ENCODE measurements at regions not wholly inside any gene's neighbourhood (a gene's known extent, or its start where the extent isn't known, plus 50 kb on each side); places are given as distances from the start of the nearest gene placed in this dataset.

DNA sequence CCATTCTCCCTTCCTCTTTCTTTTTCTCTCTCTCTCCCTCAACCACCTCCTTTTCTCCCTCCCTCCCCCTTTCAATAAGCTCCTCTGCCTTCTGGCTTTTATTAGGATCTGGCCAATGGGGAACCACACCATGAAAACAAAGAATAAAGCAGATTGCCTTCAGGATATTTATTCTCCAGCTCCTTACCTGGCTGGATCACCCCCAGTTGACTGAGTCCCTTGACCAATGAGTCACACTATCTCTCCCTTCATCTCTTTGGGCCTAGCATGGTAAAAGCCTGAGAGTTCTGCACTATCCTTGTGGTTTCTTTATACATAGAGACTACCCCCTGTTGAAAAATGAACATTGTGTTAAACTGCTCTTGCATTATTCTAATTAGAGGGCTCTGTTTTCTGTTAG lies 476.8 kb downstream of the EPHA7 start:
- no peak for DNase-seq

DNA sequence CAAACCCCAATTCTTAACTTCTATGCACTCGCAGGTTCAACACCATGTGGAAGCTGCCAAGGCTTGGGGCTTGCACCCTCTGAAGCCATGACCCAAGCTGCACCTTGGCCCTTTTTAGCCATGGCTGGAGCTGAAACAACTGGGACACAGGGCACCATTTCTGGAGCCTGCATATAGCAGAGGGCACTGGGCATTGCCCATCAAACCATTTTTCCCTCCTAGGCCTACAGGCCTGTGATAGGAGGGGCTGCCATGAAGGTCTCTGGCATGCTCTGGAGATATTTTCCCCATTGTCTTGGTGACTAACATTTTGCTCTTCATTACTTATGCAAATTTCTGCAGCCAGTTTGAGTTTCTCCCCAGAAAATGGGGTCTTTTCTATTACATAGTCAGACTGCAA lies 484.7 kb downstream of the EPHA7 start:
- no peak for DNase-seq

DNA sequence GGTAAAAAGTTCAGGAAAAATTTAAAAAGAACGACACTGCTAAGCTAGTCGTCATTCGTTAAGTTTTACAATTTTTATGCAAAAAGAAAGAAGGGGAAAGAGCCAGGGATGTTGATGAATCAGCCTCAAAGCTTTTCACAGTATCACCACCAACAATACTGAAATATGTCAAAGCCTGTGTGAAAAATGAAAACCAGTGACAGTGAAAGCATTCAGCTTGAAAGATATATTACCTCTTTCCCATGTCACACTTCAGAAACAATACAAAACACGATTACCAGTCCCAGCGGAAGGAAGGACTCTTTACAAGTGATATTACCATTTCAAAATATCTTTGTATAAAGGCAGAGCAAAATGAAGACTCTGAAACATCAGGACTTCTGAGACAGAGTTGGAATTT lies 489.2 kb downstream of the EPHA7 start:
- DNase-seq, result no peak

DNA sequence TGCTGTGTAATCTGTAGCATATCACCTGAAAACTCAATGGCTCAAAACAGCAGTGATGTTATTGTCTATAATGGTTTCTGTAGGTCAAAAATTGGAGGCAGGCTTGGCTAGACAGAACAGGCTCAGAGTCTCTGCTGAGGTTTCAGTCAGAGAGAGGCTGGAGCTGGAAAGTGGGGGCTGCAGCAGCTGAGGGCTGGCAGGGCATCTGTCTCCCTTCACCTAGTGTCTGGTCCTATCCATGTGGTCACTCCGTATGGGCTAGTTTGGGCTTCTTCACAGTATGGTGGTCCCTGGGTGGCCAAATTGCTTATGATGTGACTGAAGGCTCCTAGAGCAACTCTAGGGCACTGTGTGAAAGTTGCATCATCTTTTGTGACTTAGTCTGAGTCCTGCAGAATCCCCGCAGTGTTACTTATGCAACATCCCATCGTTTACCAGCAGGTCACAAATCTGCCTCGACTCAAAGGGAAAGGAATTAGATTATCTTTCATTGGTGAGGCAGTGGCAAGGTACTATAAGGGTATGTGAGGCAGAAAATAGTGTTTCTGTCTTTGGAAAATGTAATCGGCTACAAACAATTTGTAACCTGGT lies 497.0 kb downstream of the EPHA7 start:
- no peak for DNase-seq

DNA sequence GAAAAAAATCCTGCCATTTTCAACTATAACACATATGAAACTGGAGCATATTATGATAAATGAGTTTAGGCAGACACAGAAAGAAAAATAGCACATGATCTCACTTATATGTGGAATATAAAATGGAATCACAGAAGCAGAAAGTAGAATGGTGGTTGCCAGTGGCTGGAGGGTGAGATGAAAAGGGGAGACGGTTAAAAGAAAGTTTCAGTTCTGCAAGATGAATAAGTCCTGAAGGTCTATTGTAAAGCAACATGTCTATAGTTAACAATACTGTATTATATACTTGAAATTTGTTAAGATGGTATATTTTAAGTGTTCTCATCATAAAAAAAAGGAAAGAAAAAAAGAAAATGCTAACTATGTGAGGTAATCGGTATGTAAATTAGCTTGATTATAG lies 503.9 kb downstream of the EPHA7 start:
- DNase-seq, result no peak

DNA sequence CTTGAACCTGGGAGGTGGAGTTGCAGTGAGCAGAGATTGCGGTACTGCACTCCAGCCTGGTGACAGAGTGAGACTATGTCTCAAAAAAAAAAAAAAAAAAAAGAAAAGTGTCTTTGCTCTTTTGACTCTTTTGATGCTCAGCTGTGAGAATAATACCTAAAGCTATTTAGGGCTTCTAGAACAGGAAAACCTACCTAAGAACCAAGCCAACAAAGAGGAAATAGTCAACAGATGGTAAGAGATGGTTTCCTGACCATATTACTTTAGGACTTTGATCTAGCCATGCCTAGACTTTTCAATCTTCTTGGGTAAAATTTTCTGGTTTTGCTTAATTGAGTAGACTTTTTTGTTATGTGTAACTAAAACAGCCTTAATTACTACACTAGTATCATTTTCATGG lies 508.1 kb downstream of the EPHA7 start:
- no peak for DNase-seq

DNA sequence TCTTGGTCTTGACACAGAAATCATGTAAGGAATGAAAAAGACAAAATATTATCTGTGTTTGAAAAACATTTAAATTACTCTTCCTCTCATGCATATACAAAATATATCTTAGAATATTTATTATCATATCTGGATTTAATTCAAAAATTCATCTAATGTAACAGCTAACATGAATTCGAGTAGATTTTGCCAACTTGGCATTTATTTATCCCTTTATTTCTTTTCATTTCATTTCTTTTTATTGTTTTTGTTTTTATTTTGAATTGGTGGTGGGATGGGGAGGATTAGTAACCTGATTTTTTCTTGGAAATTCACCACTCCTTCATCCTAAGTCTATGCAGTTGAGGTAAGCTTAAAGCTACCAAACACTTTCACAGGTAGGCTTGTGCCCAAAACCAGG lies 508.7 kb downstream of the EPHA7 start:
- DNase-seq, result no peak

DNA sequence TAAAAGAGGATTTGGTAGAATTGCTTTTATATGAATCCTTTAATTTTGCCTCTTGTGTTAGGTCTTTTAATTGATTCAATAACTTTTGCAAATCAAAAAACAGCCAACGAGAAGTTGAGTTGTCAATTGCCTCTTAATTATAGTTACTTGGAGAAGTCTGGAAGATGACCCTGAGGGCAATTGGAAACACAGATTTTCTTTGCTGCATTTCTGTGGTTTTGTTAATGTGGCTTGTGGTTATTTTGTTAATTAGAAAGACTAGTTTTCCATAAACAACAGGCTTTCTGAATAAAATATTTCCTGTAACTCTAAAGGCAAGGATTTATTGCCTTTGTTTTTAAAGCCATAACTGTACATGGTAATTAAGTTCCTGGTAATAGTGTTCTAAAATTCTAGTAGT lies 513.0 kb downstream of the EPHA7 start:
- no peak for DNase-seq

DNA sequence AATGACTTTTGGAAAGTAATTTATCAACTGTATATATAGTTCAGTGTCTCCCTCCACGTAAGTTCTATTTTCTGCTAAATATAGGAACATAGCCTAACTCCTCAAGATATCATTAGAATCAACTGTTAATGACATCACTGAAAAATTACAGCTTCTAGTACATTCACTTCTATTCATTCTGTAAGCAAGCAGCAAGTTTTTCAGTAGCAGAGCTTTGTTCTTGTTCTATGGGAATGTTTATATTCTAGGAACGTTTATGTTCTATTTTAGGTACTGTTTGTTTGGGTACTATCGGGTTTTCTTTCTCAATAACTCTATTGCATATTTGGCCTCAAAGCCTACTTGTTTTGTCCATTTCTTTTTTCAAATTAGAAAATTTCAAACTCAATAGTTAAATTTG lies 525.6 kb downstream of the EPHA7 start:
- no peak for DNase-seq

DNA sequence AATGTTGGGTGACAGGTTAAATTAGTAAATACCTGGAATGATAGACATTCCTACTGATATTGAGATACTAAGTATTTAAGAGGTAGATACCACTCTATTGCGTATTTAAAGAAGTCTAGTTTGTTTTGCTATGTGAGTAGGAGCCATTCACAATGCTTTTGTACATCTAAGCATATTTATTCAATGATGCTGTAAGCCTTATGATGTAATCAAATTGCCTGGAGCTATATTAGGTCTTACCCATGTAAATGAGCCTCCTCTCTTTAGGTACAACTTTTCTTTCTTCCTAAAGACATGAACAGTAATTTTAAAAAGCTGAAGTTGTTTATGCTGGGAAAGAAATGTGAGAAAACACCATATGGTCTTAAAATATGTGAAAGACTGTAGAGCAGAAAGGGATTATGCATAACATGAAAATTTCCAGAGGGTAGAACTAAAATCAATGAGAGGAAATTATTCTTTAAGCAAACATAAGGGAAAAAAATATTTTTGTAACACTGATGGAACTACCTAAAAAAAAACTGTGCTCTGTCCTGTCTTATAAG lies 526.7 kb downstream of the EPHA7 start:
- no peak for DNase-seq

DNA sequence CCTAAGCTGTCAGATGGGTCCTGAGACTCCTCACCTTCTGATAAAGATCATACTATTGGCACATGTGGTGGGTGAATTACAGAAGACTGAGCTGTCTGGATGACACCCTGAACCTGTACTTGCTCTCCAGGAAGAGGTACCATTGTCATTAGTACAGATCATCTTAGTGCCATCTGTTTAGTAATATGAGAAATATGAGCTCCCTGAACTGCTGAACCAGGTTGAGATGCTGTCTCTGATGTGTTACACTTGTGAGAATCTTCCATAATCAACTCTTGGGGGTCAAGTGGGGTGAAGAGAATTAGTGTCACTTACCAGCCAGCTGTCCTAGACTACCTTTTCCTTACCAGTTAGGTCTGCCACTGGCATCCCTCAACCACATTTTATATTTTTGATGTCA lies 531.0 kb downstream of the EPHA7 start:
- no peak for DNase-seq

DNA sequence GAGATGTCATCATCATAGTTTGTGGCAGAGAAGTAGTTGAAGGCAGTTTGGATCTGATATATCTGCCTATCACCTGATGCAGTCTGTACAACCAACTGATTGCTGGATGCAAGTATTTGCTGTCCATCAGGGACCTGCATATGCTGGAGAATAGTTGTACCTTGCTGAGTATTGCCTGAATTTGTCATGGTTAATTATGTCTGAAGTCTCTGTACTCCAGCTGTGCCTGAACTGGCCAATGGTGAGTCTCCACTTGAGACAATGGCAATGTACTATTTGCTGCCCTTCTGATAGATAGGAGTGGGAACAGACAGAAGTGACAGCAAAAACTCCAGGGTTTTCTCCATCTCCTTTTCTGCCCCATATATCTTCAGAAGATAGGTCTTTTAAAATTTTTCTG lies 531.5 kb downstream of the EPHA7 start:
- no peak for DNase-seq

DNA sequence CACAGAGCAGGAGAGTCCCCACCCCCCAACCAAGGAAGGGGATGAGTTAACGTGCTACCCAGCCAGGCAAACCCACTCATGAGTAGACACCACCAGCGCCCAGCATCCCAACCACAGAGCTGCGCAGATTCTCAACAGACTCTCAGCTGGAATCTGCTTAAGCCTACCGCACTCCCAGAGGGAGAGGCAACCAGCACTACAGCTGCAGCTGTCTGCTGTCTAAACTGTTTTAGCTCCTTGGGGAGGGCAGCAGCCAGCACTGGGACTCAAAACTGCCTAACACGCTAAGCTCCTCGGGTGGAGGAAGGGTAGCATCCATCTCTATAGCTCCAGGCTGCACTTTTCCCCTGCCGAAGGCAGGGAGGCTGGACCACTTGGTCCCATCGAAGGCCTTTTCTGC lies 539.8 kb downstream of the EPHA7 start:
- no peak for DNase-seq

DNA sequence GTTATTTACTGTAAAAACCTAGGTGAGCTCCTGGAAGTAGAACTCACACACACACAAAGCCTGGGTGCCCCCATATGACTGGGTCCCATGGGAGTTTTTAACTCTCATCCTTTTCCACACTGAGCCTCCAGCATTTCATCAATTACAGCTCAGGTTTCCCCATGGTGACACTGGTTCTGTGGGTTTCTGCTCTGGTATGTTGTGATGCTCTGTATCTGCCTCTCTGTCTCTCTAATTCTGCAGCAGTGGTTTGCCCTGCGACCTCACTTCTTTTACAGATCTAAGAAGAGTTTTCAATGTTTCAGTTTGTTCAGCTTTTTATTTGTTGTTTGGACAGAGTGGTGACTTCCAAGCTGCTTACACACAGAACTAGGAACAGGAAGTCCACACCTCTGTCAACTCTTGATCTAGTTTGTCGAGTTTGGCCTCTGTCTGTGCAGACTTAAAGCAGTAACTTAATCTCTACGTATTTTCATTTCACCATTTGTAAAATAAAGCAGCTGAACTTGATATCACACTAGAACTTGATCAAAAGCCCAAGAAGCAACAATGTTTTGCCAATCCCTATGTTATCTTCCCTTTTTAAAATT lies 554.3 kb downstream of the EPHA7 start:
- no peak for DNase-seq

DNA sequence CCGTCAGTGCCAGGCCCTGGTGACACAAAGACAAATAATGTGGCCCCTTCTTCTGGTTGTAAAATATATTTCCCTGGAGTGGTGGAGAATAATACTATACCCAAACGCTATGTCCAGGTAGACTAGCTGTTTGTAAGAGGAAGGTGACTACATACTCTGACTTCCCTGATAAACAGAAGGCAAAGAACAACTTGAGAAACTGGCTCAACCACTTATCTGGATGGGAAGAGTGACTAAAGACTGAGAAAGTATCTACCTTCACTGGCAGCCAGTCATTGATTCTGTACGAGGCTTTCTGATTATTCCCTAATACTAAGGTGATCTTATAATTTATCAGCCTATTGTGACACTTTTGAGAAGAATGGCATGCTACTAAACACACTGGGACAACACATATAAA lies 569.7 kb downstream of the EPHA7 start:
- DNase-seq, result no peak

DNA sequence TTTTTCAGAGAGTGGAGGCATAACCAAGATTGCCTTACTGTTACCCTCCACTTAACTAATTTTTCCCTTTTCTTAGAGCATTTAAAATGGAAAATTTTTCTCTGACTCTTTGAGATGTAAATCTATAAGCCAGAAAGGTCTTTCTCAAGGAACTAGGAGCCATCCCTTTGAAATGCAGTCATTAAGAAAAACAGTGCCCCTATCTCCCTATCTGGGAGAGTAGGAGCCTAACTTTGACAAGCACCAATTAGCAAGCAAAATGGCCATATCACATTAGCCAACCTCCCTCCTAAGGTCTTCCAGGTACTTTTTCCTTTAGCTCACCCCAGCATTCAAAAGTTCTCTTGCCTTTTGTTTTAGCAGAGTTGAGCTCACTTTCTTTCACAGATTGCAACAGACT lies 570.5 kb downstream of the EPHA7 start:
- DNase-seq, result no peak

DNA sequence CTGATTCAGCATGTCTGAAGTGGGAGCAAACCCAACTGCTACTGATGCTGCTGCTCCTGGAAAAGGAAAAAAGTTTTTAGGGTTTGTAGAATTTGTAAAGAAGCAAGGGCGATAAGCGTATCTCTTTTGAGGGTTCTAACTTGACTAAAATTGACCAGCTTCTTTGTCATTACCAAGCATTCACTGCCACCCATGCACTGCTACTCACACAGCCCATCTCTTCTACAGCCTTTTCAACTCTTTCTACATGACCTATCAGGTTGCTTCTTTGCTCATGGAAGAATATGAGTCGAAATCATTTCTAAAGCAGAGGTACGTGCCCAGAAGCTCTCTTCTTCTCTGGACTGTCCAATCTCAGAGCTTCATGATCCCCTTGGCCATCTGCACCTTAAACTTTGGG lies 570.9 kb downstream of the EPHA7 start:
- DNase-seq, result no peak

DNA sequence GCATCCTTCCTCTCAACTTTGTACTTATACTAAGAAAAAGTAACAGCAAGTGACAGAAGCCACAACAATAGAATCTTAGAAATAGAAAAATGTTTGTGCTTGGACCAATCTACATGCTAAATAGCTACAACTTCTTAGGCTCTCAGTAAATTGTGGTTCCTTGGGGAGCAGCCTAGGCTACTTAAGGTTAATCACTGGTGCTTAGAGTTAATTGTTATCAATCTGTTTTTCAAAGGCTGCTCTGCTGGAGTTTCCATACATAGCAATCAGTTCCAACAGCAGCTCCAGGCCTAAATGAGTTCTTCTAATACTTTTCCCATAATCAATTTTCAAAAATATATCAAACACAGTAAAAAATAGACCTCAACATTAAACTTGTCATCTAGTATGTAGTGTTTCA lies 571.4 kb downstream of the EPHA7 start:
- DNase-seq, result no peak

DNA sequence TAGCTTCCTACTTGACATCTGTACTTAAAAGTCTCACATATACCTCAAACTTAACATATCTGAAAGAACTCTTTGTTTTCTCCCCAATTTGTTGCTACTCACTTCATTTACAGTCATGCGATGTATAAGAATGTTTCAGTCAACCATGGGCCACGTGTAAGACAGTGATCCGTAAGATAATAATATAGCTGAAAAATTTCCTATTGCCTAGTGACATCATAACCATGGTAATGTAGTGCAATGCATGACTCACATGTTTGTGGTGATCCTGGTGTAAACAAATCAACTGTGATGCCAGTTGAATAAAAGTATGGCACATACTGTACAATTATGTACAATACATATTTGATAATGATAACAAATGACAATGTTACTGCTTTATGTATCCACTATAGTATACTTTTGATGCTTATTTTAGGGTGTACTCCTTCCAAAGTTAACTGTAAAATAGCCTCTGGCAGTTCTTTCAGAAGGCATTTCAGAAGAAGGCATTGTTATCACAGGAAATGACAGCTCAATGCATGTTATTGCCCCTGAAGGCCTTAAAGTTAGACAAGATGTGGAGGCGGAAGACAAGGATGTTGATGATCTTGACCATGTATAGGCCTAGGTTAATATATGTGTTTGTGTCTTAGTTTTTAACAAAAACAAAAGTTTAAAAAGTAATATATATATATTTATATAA lies 579.0 kb downstream of the EPHA7 start:
- DNase-seq, result no peak

DNA sequence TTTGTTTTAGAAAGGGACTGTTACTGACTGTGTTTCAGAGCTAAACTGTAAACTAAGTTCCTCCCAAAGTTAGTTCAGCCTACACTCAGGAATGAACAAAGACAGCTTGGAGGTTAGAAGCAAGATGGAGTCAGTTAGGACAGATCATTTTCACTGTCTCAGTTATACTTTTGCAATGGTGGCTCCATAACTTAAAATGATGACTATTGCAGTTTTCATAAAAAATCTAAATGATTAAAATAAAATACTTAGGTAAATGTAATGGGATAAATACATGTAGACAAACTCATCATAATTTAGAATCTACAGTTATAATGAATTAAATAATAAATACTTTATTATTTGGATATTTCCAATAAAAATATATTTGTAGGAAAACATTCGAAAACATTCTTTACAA lies 590.6 kb downstream of the EPHA7 start:
- no peak for DNase-seq

DNA sequence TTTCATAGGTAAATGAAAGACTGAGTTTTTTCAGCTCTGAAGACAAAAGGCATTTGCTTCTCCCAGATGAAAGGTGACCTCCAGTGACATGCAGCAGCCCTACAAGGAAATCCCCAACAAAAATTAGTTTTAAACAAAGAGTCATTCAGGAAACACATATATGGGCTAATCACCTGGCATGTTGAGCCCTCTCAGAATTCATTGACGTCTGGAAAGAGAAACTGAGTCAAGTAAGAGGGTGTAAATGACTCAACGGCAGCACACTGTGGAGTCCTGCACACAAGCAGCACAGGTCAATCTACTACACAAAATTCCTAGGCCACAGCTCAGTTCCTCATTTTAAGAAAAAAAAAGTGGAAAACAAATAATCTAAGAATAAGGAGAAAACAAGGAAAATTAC lies 592.3 kb downstream of the EPHA7 start:
- DNase-seq, result no peak

DNA sequence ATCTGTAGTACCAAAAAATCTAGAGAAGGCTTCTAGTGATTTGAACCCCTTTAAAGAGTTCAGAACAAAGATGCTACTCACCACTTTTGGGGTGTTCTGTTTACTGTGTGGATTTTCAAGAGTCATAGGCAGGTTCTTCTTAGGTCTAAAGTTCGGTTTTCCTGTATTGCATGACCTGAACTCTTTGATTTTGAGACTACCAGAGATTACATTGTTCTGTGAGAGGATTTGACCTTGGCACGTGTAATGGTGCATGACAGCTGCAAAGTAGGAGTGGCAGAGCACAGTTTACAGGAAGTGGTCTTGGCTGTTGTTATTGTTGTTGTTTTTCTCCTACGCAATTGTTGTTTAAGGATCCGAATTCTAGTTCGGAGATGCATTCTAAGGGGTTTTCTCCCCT lies 592.7 kb downstream of the EPHA7 start:
- peak; percentile 13 for DNase-seq

DNA sequence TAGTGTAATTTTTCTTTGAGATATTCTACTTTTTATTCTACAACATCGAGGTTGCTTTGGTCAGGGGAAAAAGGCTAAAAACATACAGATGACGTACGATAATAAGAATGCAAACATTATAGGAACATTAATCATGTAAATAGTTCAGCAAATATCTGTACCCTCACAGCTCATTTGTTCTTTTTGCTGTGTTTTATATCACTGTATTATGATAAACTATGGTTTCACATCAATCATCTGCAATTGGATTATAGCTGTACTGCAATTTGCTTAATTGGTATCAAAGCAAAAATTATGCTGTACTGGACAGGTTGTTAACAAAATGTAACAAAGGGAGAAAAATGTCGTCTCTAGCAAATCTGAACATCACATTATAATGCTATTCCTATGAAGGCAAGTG lies 597.1 kb downstream of the EPHA7 start:
- DNase-seq, result no peak

DNA sequence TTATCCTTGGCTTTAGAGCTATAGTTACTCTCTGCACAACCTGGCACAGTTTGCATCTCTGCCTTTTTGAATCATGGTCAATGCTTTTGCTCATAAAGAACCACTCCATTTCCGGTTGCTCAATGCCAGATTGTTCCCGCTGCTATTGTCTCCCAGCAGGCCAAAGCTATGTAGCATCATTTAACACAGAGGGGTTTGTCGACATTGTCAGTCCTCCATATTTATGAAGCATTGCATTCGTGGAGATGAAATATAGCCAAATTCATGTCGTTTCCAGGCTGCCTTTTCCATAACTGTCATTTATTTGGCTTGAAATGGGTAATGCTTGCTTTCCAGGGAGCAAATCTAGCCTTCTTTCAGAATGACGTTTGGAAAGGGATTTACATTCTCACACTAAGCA lies 598.8 kb downstream of the EPHA7 start:
- DNase-seq, result no peak

DNA sequence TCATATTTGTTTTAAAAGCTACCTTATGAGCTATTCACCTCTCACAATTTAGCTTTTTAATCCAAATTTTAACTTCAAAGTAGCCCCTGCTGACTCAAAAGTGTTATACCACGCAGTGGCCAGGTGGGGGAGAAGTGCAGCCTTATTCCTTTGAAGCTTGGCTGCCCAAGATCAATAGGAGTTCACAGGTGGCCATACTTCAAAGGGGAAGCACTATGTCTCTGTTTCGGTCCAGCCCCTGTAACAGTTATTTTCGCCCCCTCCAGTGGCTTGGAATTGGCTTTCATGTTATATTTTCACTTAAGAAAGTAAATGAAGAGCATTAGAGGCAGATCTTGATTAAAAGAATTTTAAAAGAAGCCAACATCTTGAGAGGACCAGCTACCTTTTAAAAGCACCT lies 608.4 kb downstream of the EPHA7 start:
- DNase-seq, result peak; percentile 55
